Thyroid gland (tissue), 4 donors: ENCODE measurements at regions not wholly inside any gene's neighbourhood (a gene's known extent, or its start where the extent isn't known, plus 50 kb on each side); places are given as distances from the start of the nearest gene placed in this dataset.

Source experiments
- DNase-seq, 2 donors: peaks; one replicate each; pipeline ENCODE4 v3.0.0-alpha.2; 2019
- H3K27ac ChIP-seq, 3 donors: fragments of 200-600 bp; sonication (generic); 1 replicate in 2 of 3; 2 replicates in 1 of 3; pipeline ENCODE4 v1.5.1; 2016 to 2019; ENCODE audit warnings: mild to moderate bottlenecking in 1 of 3, moderate library complexity in 1 of 3
- H3K27me3 ChIP-seq: fragments of 200-600 bp; sonication (generic); one replicate; pipeline ENCODE4 v1.5.1; 2019
- H3K36me3 ChIP-seq, 2 donors: fragments of 200-600 bp; sonication (generic); one replicate each; pipeline ENCODE4 v1.5.1; 2016 to 2019
- H3K4me1 ChIP-seq, 2 donors: fragments of 200-600 bp; sonication (generic); one replicate each; pipeline ENCODE4 v1.5.1; 2017 to 2019
- H3K4me3 ChIP-seq, 3 donors: fragments of 200-600 bp; sonication (generic); replicated peaks in 1 of 3; 1 replicate in 2 of 3; 2 replicates in 1 of 3; pipeline ENCODE4 v1.5.1; 2016; ENCODE audit warnings: mild to moderate bottlenecking in 1 of 3
- H3K9me3 ChIP-seq: fragments of 200-600 bp; sonication (generic); one replicate; pipeline ENCODE4 v1.5.1; 2017
- POLR2A ChIP-seq, 2 donors: fragments of 450-650 bp; IDR thresholded peaks; one replicate each; pipeline ENCODE4 v1.6.1; 2017; ENCODE audit warnings: antibody characterized with exemption in 2 of 2, mild to moderate bottlenecking in 2 of 2, moderate library complexity in 1 of 2
- WGBS, 2 donors: methylation state at CpG; one replicate each; pipeline ENCODE4 v1.1.5; 2017; 5-methylcytosine and 5-hydroxymethylcytosine counted together
- intact Hi-C: fragments of 100-400 bp; cut with DNase I; formaldehyde crosslinking; loops from one replicate; pipeline ENCODE4 v1.15.1; 2023
- TF ChIP-seq, protein P1 (sequence below), 6 experiments: fragments of 200-600 bp in 3 of 6; fragments of 450-650 bp in 3 of 6; sonication (generic) in 3 of 6; IDR thresholded peaks; one replicate each; pipeline ENCODE4 v1.5.1; 2016 to 2019; ENCODE audit warnings: antibody characterized with exemption in 6 of 6, mild to moderate bottlenecking in 2 of 6, inconsistent platforms in 1 of 6, moderate library complexity in 1 of 6

DNA sequence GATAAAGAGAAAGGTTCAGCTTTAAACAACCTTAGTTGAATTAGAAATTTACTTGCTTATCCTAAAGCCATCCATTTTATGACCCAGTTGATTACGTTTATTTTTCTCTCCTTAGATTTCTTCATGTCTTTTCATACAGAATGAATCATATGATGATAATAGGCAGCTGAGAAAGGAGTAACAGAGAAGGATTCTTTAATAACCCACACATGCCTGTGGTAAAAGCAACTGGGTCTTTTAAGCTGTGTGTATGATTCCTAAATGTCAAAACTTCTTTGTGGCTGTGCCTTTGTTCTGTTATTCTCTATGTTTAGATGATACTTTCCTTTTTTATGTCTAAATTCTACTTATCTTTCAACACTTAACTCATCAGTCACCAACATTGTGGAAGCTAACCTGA, 626.5 kb downstream of the NCAM2 start:
- DNase-seq: no peak
- H3K27ac ChIP-seq: no peak overlapping the region
- H3K4me3 ChIP-seq: no peak overlapping the region
- WGBS, 2 donors: 71 to 75% methylated on average over 1 of the region's 1 CpG
- no peaks in the 10 kb centered on the region for H3K27me3 ChIP-seq
- H3K36me3 ChIP-seq: no peaks in the 10 kb centered on the region
- no peaks in the 10 kb centered on the region for H3K4me1 ChIP-seq
- no peaks in the 10 kb centered on the region for H3K9me3 ChIP-seq
- intact Hi-C loops: no loop called here
- no peak for TF ChIP-seq POLR2A (IDR thresholded peaks at IDR 0.05)
- TF ChIP-seq, protein P1, sequence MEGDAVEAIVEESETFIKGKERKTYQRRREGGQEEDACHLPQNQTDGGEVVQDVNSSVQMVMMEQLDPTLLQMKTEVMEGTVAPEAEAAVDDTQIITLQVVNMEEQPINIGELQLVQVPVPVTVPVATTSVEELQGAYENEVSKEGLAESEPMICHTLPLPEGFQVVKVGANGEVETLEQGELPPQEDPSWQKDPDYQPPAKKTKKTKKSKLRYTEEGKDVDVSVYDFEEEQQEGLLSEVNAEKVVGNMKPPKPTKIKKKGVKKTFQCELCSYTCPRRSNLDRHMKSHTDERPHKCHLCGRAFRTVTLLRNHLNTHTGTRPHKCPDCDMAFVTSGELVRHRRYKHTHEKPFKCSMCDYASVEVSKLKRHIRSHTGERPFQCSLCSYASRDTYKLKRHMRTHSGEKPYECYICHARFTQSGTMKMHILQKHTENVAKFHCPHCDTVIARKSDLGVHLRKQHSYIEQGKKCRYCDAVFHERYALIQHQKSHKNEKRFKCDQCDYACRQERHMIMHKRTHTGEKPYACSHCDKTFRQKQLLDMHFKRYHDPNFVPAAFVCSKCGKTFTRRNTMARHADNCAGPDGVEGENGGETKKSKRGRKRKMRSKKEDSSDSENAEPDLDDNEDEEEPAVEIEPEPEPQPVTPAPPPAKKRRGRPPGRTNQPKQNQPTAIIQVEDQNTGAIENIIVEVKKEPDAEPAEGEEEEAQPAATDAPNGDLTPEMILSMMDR (IDR thresholded peaks at IDR 0.05): no peak

DNA sequence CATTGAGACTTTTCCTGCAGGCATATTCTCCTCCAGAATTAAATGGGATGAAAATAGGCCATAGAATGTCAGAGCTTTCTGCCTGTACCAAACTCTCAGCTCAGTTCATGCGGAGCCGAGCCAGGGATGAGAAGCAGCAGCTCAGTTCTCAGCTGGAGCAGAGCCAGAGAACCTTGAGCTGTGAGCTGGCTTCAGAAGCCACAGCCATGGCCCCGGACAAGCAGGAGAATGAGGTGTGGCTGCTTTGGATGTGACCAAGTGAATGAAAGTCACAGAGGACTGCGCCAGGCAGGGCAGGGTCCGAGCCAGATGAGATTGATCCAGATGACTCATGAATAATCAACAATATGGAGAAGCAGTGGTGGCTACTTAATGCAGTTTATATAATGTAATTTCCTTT, 633.8 kb downstream of the NCAM2 start:
- no peak overlapping the region for H3K27ac ChIP-seq
- no peak overlapping the region for H3K4me3 ChIP-seq
- H3K27me3 ChIP-seq: no peaks in the 10 kb centered on the region
- intact Hi-C loops: no loop called here
- no peak for TF ChIP-seq POLR2A (IDR thresholded peaks at IDR 0.05)
- TF ChIP-seq, protein P1 (IDR thresholded peaks at IDR 0.05): no peak
- H3K9me3 ChIP-seq: no peaks in the 10 kb centered on the region
- 75 to 77% methylated on average over 5 of the region's 5 CpGs for WGBS, 2 donors
- no peaks in the 10 kb centered on the region for H3K4me1 ChIP-seq
- no peaks in the 10 kb centered on the region for H3K36me3 ChIP-seq
- no peak for DNase-seq

DNA sequence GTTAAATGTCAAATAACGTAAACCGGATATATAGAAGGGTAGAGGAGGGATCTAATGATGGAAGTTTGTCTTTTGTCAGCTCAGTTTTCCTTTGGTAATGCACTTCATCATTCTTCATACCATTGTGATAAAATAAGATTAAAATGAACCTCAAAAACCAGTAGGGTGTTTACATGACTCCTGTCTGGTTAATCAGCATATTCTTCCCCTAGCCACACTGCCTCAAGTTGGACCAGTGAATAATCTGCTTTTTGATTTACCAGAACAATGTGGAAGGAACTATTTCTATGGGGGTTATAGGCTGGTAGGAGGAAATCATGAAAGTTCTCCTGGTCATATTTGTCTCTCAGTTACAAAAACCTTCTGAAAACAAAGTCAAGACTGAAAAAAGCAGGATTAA, 634.7 kb downstream of the NCAM2 start:
- 90 to 91% methylated on average over 2 of the region's 2 CpGs for WGBS, 2 donors
- Histone ChIP-seq H3K27ac (no peak overlapping the region), H3K36me3 (no peaks in the 10 kb centered on the region), H3K4me1 (no peaks in the 10 kb centered on the region), H3K9me3 (no peaks in the 10 kb centered on the region), H3K4me3 (no peak overlapping the region), H3K27me3 (no peaks in the 10 kb centered on the region)
- no peak for DNase-seq
- intact Hi-C loops: no loop called here
- TF ChIP-seq POLR2A (IDR thresholded peaks at IDR 0.05): no peak
- TF ChIP-seq, protein P1 (IDR thresholded peaks at IDR 0.05): no peak

DNA sequence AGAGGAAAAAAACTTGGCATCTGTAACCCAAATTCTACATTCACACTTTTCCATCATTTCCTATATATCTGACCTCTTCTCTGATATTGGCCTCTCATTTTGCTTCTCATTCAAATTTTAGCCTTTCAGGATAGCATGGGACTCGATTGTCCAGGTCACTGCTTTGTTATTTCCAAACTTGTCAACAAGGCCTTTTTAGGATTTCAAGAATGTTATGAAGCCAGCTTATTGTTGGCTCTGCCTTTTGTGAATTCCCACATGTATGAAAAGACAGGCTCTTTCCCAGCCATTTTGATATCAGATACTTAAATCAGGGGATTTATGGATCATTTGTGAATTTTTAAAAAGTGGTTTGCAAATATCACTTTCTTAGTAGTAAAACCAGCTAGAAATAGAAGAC, 663.5 kb downstream of the NCAM2 start:
- no peaks in the 10 kb centered on the region for H3K9me3 ChIP-seq
- TF ChIP-seq, protein P1 (IDR thresholded peaks at IDR 0.05): no peak
- no peak for TF ChIP-seq POLR2A (IDR thresholded peaks at IDR 0.05)
- 42 to 63% methylated on average over 1 of the region's 1 CpG for WGBS, 2 donors
- H3K27ac ChIP-seq: no peak overlapping the region
- no peaks in the 10 kb centered on the region for H3K27me3 ChIP-seq
- no peak for DNase-seq
- H3K4me3 ChIP-seq: no peak overlapping the region
- intact Hi-C loops: no loop called here
- no peaks in the 10 kb centered on the region for H3K36me3 ChIP-seq
- no peaks in the 10 kb centered on the region for H3K4me1 ChIP-seq

DNA sequence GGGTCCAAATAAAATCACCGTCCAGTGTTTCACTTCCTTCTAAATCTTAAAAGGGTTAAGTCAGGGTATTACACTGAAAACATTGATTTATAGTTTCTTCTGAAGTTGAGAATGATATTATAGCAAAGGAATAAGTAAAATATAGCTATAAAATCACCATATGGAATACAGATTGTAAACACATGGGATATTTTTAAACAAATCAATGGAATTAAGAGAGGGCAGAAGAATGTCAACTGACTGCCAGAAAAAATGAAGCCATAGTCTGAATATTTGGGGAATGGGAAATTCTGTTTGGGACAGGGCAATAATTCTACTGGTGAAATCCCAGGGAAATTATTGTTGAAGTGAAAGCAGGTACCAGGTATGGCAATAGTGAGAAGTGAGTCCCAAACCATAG, 664.6 kb downstream of the NCAM2 start:
- 94 to 95% methylated on average over 1 of the region's 1 CpG for WGBS, 2 donors
- Histone ChIP-seq H3K4me1 (no peaks in the 10 kb centered on the region), H3K4me3 (no peak overlapping the region), H3K27me3 (no peaks in the 10 kb centered on the region), H3K36me3 (no peaks in the 10 kb centered on the region), H3K27ac (no peak overlapping the region), H3K9me3 (no peaks in the 10 kb centered on the region)
- no peak for DNase-seq
- intact Hi-C loops: no loop called here
- TF ChIP-seq, protein P1 (IDR thresholded peaks at IDR 0.05): no peak
- TF ChIP-seq POLR2A (IDR thresholded peaks at IDR 0.05): no peak
